NCI-H146 (cell line): ENCODE measurements at regions not wholly inside any gene's neighbourhood (a gene's known extent, or its start where the extent isn't known, plus 50 kb on each side); places are given as distances from the start of the nearest gene placed in this dataset.

Experiments used
- DNase-seq: peaks from one replicate; lab custom pipeline; 2025; lab: John Stamatoyannopoulos, UW

GRCh38 chr18:59758106-59758505, 60.9 kb upstream of the CCBE1 start:
- DNase-seq: no peak

GRCh38 chr18:59752666-59753065, 55.4 kb upstream of the CCBE1 start:
- DNase-seq: no peak

GRCh38 chr18:59751186-59751585, 54.0 kb upstream of the CCBE1 start:
- DNase-seq: no peak

- DNase-seq: no peak
Measured at GRCh38 chr18:59748628-59749360, 51.6 kb upstream of the CCBE1 start.
